Lower leg skin (tissue), 4 donors: ENCODE measurements at regions not wholly inside any gene's neighbourhood (a gene's known extent, or its start where the extent isn't known, plus 50 kb on each side); places are given as distances from the start of the nearest gene placed in this dataset.

Source experiments
- DNase-seq, 2 donors: peaks; one replicate each; pipeline ENCODE4 v3.0.0-alpha.2; 2019; ENCODE audit warnings: low spot score in 2 of 2
- H3K4me3 ChIP-seq: fragments of 200-600 bp; sonication (generic); 2 replicates; pipeline ENCODE4 v1.5.1; 2017; ENCODE audit warnings: mild to moderate bottlenecking, low read depth; ENCODE audit not compliant: poor library complexity, severe bottlenecking
- POLR2A ChIP-seq, 2 donors: fragments of 450-650 bp; IDR thresholded peaks; one replicate each; pipeline ENCODE4 v1.6.1; 2016 to 2017; ENCODE audit warnings: antibody characterized with exemption in 2 of 2, mild to moderate bottlenecking in 1 of 2, moderate library complexity in 1 of 2
- WGBS, 2 donors: methylation state at CpG; one replicate each; pipeline ENCODE4 v1.1.5; 2018; 5-methylcytosine and 5-hydroxymethylcytosine counted together
- intact Hi-C: fragments of 100-400 bp; cut with DNase I; formaldehyde crosslinking; loops from one replicate; pipeline ENCODE4 v1.15.0; 2023; ENCODE audit warnings: low total_unique reads
- TF ChIP-seq, protein P1 (sequence below), 3 donors: fragments of 450-650 bp; IDR thresholded peaks; one replicate each; pipeline ENCODE4 v1.5.1; 2016; ENCODE audit warnings: antibody characterized with exemption in 3 of 3, mild to moderate bottlenecking in 3 of 3, moderate library complexity in 2 of 3

DNA sequence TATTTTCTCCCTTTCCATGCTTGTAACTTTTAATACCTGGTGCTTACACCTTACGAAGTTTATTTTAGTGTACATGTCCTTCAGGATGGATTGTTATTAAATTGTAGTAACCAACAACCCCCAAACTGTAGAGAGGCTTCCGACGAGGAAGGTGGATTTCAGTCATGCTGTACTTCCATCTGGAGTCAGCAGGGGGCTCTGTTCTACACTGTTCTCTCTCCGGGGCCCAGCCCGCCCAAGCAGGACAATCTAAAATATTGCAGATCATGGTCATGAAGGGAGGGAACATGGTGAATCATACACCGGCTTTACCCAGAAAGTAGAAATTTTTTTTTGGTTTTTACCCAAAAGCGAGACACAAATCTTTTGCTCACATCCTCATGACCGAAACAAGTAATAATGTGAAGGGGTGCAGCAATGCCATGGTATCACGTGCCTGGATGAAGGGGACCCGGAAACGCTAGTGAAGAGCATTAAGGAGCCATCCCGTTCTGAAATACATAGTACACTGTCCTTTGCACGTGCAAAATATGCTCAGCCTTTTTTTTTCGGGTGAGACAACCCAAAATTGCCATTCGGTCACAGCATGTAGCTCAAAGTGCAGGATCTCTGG is 884.8 kb downstream of the EPHA4 start:
- H3K4me3 ChIP-seq = no peak overlapping the region
- TF ChIP-seq, protein P1, sequence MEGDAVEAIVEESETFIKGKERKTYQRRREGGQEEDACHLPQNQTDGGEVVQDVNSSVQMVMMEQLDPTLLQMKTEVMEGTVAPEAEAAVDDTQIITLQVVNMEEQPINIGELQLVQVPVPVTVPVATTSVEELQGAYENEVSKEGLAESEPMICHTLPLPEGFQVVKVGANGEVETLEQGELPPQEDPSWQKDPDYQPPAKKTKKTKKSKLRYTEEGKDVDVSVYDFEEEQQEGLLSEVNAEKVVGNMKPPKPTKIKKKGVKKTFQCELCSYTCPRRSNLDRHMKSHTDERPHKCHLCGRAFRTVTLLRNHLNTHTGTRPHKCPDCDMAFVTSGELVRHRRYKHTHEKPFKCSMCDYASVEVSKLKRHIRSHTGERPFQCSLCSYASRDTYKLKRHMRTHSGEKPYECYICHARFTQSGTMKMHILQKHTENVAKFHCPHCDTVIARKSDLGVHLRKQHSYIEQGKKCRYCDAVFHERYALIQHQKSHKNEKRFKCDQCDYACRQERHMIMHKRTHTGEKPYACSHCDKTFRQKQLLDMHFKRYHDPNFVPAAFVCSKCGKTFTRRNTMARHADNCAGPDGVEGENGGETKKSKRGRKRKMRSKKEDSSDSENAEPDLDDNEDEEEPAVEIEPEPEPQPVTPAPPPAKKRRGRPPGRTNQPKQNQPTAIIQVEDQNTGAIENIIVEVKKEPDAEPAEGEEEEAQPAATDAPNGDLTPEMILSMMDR (IDR thresholded peaks at IDR 0.05) = peak in 1 of 3 donors; percentile 30
- TF ChIP-seq POLR2A (IDR thresholded peaks at IDR 0.05) = no peak
- intact Hi-C loops = loop anchor here (10.0 kb wide), 1 partner anchor 887 kb away; the partner anchor contains the start of gene EPHA4
- 49 to 53% methylated on average over 15 of the region's 15 CpGs for WGBS, 2 donors
- DNase-seq = peak; percentile 64 to 92

DNA sequence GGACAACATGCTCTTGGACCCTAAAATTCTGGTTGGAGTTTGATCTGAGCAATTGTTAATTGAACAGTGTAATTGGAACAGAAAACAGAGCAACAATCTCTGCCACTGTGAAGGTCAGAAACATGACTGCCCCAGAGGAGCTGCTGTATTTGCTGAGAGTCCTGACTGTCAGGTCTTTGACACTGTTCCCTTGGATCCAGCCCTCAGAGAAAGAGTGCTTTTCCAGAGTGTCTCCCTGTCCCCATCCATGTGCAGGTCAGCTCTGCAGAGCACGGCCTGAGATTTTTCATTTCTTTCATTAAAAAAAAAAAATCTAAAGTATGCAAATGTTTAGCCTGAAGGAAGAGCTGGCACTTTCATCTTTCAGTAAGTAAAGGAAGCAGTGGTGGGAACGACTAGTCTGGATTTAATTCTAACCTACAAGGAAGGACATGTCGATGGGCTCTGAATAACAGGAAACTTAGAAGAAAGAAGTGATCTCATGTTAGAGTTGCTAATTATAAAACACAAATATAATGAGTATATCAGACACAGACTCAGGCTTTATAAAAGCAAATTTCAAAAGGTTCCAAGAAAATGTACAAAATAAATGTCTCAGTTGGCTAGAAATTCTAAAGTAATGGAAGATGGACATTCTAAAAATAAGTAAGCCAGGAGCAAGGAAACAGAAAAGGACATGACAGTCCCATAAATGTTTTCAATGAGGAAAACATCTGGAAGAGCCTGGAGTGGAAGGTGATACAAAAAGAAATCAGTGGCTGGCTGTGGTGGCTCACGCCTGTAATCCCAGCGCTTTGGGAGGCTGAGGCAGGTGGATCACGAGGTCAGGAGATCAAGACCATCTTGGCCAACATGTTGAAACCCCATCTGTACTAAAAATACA is 876.5 kb downstream of the EPHA4 start:
- WGBS, 2 donors = 55 to 56% methylated on average over 6 of the region's 6 CpGs
- H3K4me3 ChIP-seq = no peak overlapping the region
- intact Hi-C loops = no loop called here
- TF ChIP-seq, protein P1 (IDR thresholded peaks at IDR 0.05) = no peak
- no peak for TF ChIP-seq POLR2A (IDR thresholded peaks at IDR 0.05)
- no peak for DNase-seq

DNA sequence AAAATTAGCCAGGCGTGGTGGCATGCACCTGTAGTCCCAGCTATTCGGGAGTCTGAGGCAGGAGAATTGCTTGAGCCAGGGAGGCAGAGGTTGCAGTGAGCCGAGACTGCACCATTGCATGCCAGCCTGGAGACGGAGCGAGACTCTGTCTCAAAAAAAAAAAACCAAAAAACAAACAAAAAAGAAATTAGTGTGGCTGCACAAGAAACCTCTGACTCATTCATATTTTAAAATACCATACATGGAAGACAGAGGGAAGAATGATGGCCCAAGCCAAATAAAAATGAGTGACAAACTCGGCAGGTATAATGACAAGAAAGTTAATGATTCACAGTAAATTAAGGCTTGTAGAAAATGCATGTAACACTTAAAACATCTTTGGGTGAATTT is 875.8 kb downstream of the EPHA4 start:
- intact Hi-C loops = no loop called here
- WGBS, 2 donors = 94 to 95% methylated on average over 6 of the region's 6 CpGs

DNA sequence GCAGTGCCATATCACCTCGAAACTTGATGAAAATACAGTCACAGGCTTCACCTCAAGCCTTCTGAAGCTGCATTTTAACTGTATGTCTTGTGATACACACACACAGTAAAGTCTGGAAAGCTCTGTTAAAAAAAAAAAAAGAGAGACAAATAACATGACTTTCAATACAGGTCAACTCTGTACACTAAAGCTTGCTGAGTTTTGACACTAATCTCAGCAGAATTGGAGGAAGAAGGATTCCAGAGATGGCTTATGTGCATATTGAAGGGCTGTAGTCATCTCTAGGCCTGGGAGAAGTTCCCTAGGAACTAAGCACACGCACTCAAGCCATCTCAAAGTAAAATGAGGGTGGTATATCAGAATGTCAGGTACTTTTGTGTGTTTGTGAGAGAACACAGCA is 875.1 kb downstream of the EPHA4 start:
- WGBS, 2 donors = 96 to 98% methylated on average over 2 of the region's 2 CpGs
- TF ChIP-seq POLR2A (IDR thresholded peaks at IDR 0.05) = no peak
- intact Hi-C loops = no loop called here
- H3K4me3 ChIP-seq = no peak overlapping the region
- no peak for DNase-seq

More for the DNA sequence above, 875.8 kb downstream of the EPHA4 start:
- no peak for DNase-seq
- H3K4me3 ChIP-seq = no peak overlapping the region
- TF ChIP-seq, protein P1 (IDR thresholded peaks at IDR 0.05) = no peak
- TF ChIP-seq POLR2A (IDR thresholded peaks at IDR 0.05) = no peak

DNA sequence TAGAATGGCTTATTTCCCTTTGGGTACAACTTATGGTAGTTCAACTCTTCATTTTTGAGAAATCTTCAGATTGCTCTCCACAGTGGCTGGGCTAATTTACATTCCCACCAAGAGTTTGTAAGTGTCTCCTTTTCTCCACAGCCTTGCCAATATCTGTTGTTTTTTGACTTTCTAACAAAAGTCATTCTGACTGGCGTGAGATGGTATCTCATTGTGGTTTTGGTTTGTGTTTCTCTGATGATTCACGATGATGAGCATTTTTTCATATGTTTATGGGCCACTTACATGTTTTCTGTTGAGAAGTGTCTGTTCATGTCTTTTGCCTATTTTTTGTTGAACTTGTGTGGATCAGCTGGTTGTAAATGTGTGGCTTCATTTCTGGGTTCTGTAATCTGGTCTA is 871.0 kb downstream of the EPHA4 start:
- H3K4me3 ChIP-seq = no peak overlapping the region
- WGBS, 2 donors = 82 to 91% methylated on average over 2 of the region's 2 CpGs
- TF ChIP-seq POLR2A (IDR thresholded peaks at IDR 0.05) = no peak
- TF ChIP-seq, protein P1 (IDR thresholded peaks at IDR 0.05) = no peak
- intact Hi-C loops = no loop called here
- no peak for DNase-seq

DNA sequence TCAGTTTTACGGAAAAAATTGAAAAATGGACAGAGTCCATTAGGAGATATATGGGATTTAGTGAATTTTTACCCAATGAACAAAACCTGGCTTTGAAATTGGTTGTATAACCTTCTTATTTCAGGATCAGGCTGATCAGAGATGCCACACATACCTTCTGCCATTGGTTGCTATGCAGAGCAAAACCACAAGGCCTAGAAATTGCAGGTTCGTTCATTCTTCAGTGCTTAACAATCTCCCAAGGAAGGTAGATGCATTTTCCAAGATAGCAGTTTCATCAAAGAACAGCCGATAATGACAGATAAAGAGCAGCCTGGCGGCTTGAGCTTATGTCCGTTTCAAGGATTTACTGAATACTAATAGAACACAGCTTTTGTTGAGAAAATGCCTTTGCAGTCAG is 868.8 kb downstream of the EPHA4 start:
- intact Hi-C loops = no loop called here
- no peak for DNase-seq
- TF ChIP-seq POLR2A (IDR thresholded peaks at IDR 0.05) = no peak
- TF ChIP-seq, protein P1 (IDR thresholded peaks at IDR 0.05) = no peak
- WGBS, 2 donors = 89 to 90% methylated on average over 5 of the region's 5 CpGs
- H3K4me3 ChIP-seq = no peak overlapping the region
